WTC11 (cell line): ENCODE measurements at regions not wholly inside any gene's neighbourhood (a gene's known extent, or its start where the extent isn't known, plus 50 kb on each side); places are given as distances from the start of the nearest gene placed in this dataset.

Experiments used
- ATAC-seq: fragments of 200-7000 bp; cut with Tn5 transposase; 2 replicates; pipeline ENCODE4 v1.10.0; 2021; ENCODE audit warnings: mild to moderate bottlenecking, moderate library complexity
- CTCF ChIA-PET: fragments of 300-600 bp; sonication (Branson Sonifier 250); formaldehyde crosslinking; loops from one replicate; lab custom pipeline; 2021; ENCODE audit warnings: antibody characterized with exemption; lab: Charles Lee
- POLR2A ChIA-PET: fragments of 350-600 bp; sonication (Branson Sonifier 250); formaldehyde crosslinking; loops from one replicate; lab custom pipeline; 2021; ENCODE audit warnings: antibody characterized with exemption; lab: Charles Lee
- DNase-seq: peaks from one replicate; pipeline ENCODE4 v3.0.0; 2021; ENCODE audit warnings: low spot score
- H3K27ac Mint-ChIP-seq: 2 replicates; pipeline ENCODE4 v1.8.0; 2021; ENCODE audit warnings: mixed read lengths
- H3K27me3 Mint-ChIP-seq: 2 replicates; pipeline ENCODE4 v1.8.0; 2021; ENCODE audit warnings: low read depth, mild to moderate bottlenecking, moderate library complexity, mixed read lengths
- H3K36me3 Mint-ChIP-seq: 2 replicates; pipeline ENCODE4 v1.8.0; 2021; ENCODE audit warnings: mixed read lengths
- H3K4me1 Mint-ChIP-seq: 2 replicates; pipeline ENCODE4 v1.8.0; 2022; ENCODE audit warnings: mixed read lengths
- H3K4me3 Mint-ChIP-seq: 2 replicates; pipeline ENCODE4 v1.8.0; 2021; ENCODE audit warnings: mild to moderate bottlenecking, moderate library complexity, mixed read lengths
- H3K9me3 Mint-ChIP-seq: 2 replicates; pipeline ENCODE4 v1.8.0; 2021; ENCODE audit warnings: mixed read lengths
- ATF1 ChIP-seq: sonication (generic); formaldehyde crosslinking; IDR thresholded peaks from 2 replicates; pipeline ENCODE4 v1.8.1; 2023; ENCODE audit warnings: mild to moderate bottlenecking, moderate library complexity, missing genetic modification reagents
- CREM ChIP-seq: sonication (generic); formaldehyde crosslinking; IDR thresholded peaks from 2 replicates; pipeline ENCODE4 v1.8.1; 2022; ENCODE audit warnings: mild to moderate bottlenecking, missing genetic modification reagents, moderate library complexity
- EMX1 ChIP-seq: fragments of 250-450 bp; sonication (Bioruptor Pico); IDR thresholded peaks from 2 replicates; pipeline ENCODE4 v1.8.0; 2021; ENCODE audit warnings: mild to moderate bottlenecking
- FOXK1 ChIP-seq: sonication (generic); formaldehyde crosslinking; IDR thresholded peaks from 2 replicates; pipeline ENCODE4 v1.8.0; 2022; ENCODE audit warnings: mild to moderate bottlenecking, moderate library complexity, missing genetic modification reagents
- FOXP4 ChIP-seq: sonication (generic); formaldehyde crosslinking; IDR thresholded peaks from 2 replicates; pipeline ENCODE4 v1.8.0; 2022; ENCODE audit warnings: mild to moderate bottlenecking, missing genetic modification reagents
- IRF2 ChIP-seq: sonication (generic); formaldehyde crosslinking; IDR thresholded peaks from 2 replicates; pipeline ENCODE4 v1.8.0; 2022; ENCODE audit warnings: low read depth, missing genetic modification reagents, borderline replicate concordance
- KAT7 ChIP-seq: sonication (generic); formaldehyde crosslinking; IDR thresholded peaks from 2 replicates; pipeline ENCODE4 v1.8.1; 2023; ENCODE audit warnings: missing genetic modification reagents, mild to moderate bottlenecking, borderline replicate concordance
- MAX ChIP-seq: sonication (generic); formaldehyde crosslinking; IDR thresholded peaks from 2 replicates; pipeline ENCODE4 v1.8.0; 2022; ENCODE audit warnings: mild to moderate bottlenecking, missing genetic modification reagents
- MXD4 ChIP-seq: fragments of 250-450 bp; sonication (Bioruptor Pico); IDR thresholded peaks from 2 replicates; pipeline ENCODE4 v1.8.0; 2021; ENCODE audit warnings: mild to moderate bottlenecking, moderate library complexity, borderline replicate concordance
- NFYB ChIP-seq: sonication (generic); formaldehyde crosslinking; conservative IDR thresholded peaks from 2 replicates; pipeline ENCODE4 v1.8.0; 2022; ENCODE audit warnings: low read depth, missing genetic modification reagents
- OVOL2 ChIP-seq: fragments of 250-450 bp; sonication (Bioruptor Pico); IDR thresholded peaks from 2 replicates; pipeline ENCODE4 v1.9.0; 2021; ENCODE audit warnings: mild to moderate bottlenecking, borderline replicate concordance
- PRRX2 ChIP-seq: fragments of 250-450 bp; sonication (Bioruptor Pico); IDR thresholded peaks from 2 replicates; pipeline ENCODE4 v1.8.0; 2021; ENCODE audit warnings: mild to moderate bottlenecking
- RORB ChIP-seq: fragments of 250-450 bp; sonication (Bioruptor Pico); IDR thresholded peaks from 2 replicates; pipeline ENCODE4 v1.9.0; 2021; ENCODE audit warnings: mild to moderate bottlenecking
- ZBTB21 ChIP-seq: sonication (generic); formaldehyde crosslinking; IDR thresholded peaks from 2 replicates; pipeline ENCODE4 v1.8.1; 2023; ENCODE audit warnings: mild to moderate bottlenecking, missing genetic modification reagents, borderline replicate concordance
- ZBTB43 ChIP-seq: sonication (generic); formaldehyde crosslinking; IDR thresholded peaks from 2 replicates; pipeline ENCODE4 v1.8.1; 2023; ENCODE audit warnings: mild to moderate bottlenecking, missing genetic modification reagents
- ZNF138 ChIP-seq: sonication (generic); formaldehyde crosslinking; conservative IDR thresholded peaks from 2 replicates; pipeline ENCODE4 v1.8.1; 2022; ENCODE audit warnings: mild to moderate bottlenecking, moderate library complexity, missing genetic modification reagents
- ZNF416 ChIP-seq: fragments of 250-450 bp; sonication (Bioruptor Pico); IDR thresholded peaks from 2 replicates; pipeline ENCODE4 v1.9.0; 2021; ENCODE audit warnings: mild to moderate bottlenecking, inconsistent platforms
- ZNF512 ChIP-seq: sonication (generic); formaldehyde crosslinking; IDR thresholded peaks from 2 replicates; pipeline ENCODE4 v1.8.1; 2022; ENCODE audit warnings: missing genetic modification reagents, borderline replicate concordance
- ZNF532 ChIP-seq: fragments of 250-450 bp; sonication (Bioruptor Pico); IDR thresholded peaks from 2 replicates; pipeline ENCODE4 v1.9.0; 2021; ENCODE audit warnings: mild to moderate bottlenecking, borderline replicate concordance

- no peak for ATAC-seq
- CTCF ChIA-PET = no interaction called here
Observed at GRCh38 chr3:140756240-140757016, 78.6 kb downstream of the TRIM42 start.

GRCh38 chr3:140758791-140759444 lies 81.1 kb downstream of the TRIM42 start:
- ATAC-seq (no peak), DNase-seq (no peak)
- Mint-ChIP-seq H3K27me3 (no peaks in the 10 kb centered on the region), H3K4me1 (peaks cover 21% of the 10 kb centered on the region), H3K36me3 (no peaks in the 10 kb centered on the region), H3K27ac (no peak overlapping the region), H3K9me3 (no peaks in the 10 kb centered on the region), H3K4me3 (no peak overlapping the region)
- TF ChIP-seq ZNF416 = no peak
- TF ChIP-seq KAT7 (CRISPR knock-in tag) = no peak
- TF ChIP-seq RORB (CRISPR knock-in tag) = no peak
- TF ChIP-seq ZNF532 (CRISPR knock-in tag) = no peak
- TF ChIP-seq PRRX2 (CRISPR knock-in tag) = no peak
- no peak for TF ChIP-seq MAX
- TF ChIP-seq ZNF138 = no peak
- no peak for TF ChIP-seq FOXK1
- TF ChIP-seq ZBTB21 (CRISPR knock-in tag) = no peak
- TF ChIP-seq OVOL2 (CRISPR knock-in tag) = no peak
- TF ChIP-seq EMX1 = no peak
- TF ChIP-seq ZBTB43 (CRISPR knock-in tag) = no peak
- TF ChIP-seq IRF2 (CRISPR knock-in tag) = no peak
- no peak for TF ChIP-seq ATF1
- TF ChIP-seq NFYB (CRISPR knock-in tag) = no peak
- TF ChIP-seq CREM (CRISPR knock-in tag) = no peak
- POLR2A ChIA-PET = no interaction called here
- CTCF ChIA-PET = no interaction called here

More at GRCh38 chr3:140756240-140757016, 78.6 kb downstream of the TRIM42 start:
- POLR2A ChIA-PET = no interaction called here
- no peak for DNase-seq
- peaks cover 14% of the 10 kb centered on the region for H3K4me1 Mint-ChIP-seq
- no peaks in the 10 kb centered on the region; the same call in 1 of the 2 replicates for H3K27me3 Mint-ChIP-seq
- H3K36me3 Mint-ChIP-seq = no peaks in the 10 kb centered on the region
- TF ChIP-seq ZNF512 (CRISPR knock-in tag) (no peak), FOXP4 (CRISPR knock-in tag) (no peak), MXD4 (CRISPR knock-in tag) (no peak)
- H3K4me3 Mint-ChIP-seq = no peak overlapping the region
- H3K27ac Mint-ChIP-seq = no peak overlapping the region
- no peaks in the 10 kb centered on the region for H3K9me3 Mint-ChIP-seq
